ENCODE measurements at regions not wholly inside any gene's neighbourhood (a gene's known extent, or its start where the extent isn't known, plus 50 kb on each side); places are given as distances from the start of the nearest gene placed in this dataset.

DNA sequence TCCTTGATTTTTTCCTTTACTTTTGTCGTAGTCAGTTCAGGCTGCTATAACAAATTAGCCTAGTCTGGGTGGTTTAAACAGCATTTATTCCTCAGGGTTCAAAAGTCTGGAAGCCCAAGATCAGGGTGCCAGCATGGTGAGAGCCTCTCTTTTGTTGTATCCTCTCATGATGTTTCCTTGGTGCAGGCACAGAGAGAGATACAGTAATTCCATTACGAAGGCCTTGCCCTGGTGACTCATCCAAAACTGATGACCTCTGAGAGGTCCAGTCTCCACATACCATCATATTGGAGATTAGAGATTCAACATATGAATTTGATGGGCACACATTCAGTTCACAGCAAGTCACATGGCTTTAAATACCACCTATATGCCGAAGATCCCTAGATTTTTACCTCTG is 253.8 kb downstream of the CYRIA start:
- Histone ChIP-seq H3K4me3 (ENCODE audit: low read length) (no peak overlapping the region), H3K27ac (ENCODE audit: low read length) (no peak overlapping the region), H3K27me3 (ENCODE audit: insufficient read depth, low read depth, low read length) (no peaks in the 10 kb centered on the region), H4K20me1 (ENCODE audit: insufficient read depth) (no peaks in the 10 kb centered on the region), H3K4me2 (ENCODE audit: low read length) (no peak overlapping the region), H3K9me2 (ENCODE audit: insufficient read depth, low read length) (no peaks in the 10 kb centered on the region), H3K9ac (ENCODE audit: low read length) (no peak overlapping the region), H2AFZ (ENCODE audit: low read depth, low read length) (no peak overlapping the region), H3K79me2 (replicated peaks; ENCODE audit: insufficient read depth, low read length) (no peaks in the 10 kb centered on the region), H3F3A (ENCODE audit: insufficient read depth, low read length, poor library complexity, severe bottlenecking) (no peaks in the 10 kb centered on the region), H3K9me3 (ENCODE audit: low read length) (no peaks in the 10 kb centered on the region), H3K36me3 (ENCODE audit: insufficient read depth, low read length) (no peaks in the 10 kb centered on the region)
- no peak for TF ChIP-seq EZH2 (IDR thresholded peaks at IDR 0.05; ENCODE audit: borderline replicate concordance, insufficient read depth, low read length, poor library complexity, severe bottlenecking)

DNA sequence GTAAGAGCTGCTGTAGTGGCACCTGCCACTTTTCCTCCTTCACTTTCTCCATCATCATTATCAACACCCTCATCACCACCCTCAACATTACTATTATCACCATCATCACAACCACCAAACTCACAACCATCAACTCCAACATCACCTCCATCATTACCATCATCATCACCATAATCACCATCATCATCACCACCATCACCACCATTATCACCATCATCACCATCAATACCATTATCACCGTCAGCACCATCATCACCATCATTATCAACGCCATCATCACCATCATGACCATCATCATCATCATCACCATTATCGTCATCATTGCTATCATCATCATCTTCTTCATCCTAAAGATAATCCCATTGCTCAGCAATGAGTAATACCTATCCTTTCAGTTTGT is 255.8 kb downstream of the CYRIA start:
- Histone ChIP-seq H3K4me3 (ENCODE audit: low read length) (no peak overlapping the region), H3K9ac (ENCODE audit: low read length) (no peak overlapping the region), H3K36me3 (ENCODE audit: insufficient read depth, low read length) (no peaks in the 10 kb centered on the region), H3F3A (ENCODE audit: insufficient read depth, low read length, poor library complexity, severe bottlenecking) (peaks cover 3% of the 10 kb centered on the region), H3K27me3 (ENCODE audit: insufficient read depth, low read depth, low read length) (no peaks in the 10 kb centered on the region), H3K9me2 (ENCODE audit: insufficient read depth, low read length) (no peaks in the 10 kb centered on the region), H4K20me1 (ENCODE audit: insufficient read depth) (no peaks in the 10 kb centered on the region), H3K4me2 (ENCODE audit: low read length) (no peak overlapping the region), H3K9me3 (ENCODE audit: low read length) (no peaks in the 10 kb centered on the region), H3K27ac (ENCODE audit: low read length) (no peak overlapping the region), H3K79me2 (replicated peaks; ENCODE audit: insufficient read depth, low read length) (no peaks in the 10 kb centered on the region), H2AFZ (ENCODE audit: low read depth, low read length) (no peak overlapping the region)
- TF ChIP-seq MXI1 (conservative IDR thresholded peaks at IDR 0.05; ENCODE audit: poor library complexity, severe bottlenecking), result no peak
- TF ChIP-seq RAD21 (conservative IDR thresholded peaks at IDR 0.05), result no peak
- TF ChIP-seq, protein P1, sequence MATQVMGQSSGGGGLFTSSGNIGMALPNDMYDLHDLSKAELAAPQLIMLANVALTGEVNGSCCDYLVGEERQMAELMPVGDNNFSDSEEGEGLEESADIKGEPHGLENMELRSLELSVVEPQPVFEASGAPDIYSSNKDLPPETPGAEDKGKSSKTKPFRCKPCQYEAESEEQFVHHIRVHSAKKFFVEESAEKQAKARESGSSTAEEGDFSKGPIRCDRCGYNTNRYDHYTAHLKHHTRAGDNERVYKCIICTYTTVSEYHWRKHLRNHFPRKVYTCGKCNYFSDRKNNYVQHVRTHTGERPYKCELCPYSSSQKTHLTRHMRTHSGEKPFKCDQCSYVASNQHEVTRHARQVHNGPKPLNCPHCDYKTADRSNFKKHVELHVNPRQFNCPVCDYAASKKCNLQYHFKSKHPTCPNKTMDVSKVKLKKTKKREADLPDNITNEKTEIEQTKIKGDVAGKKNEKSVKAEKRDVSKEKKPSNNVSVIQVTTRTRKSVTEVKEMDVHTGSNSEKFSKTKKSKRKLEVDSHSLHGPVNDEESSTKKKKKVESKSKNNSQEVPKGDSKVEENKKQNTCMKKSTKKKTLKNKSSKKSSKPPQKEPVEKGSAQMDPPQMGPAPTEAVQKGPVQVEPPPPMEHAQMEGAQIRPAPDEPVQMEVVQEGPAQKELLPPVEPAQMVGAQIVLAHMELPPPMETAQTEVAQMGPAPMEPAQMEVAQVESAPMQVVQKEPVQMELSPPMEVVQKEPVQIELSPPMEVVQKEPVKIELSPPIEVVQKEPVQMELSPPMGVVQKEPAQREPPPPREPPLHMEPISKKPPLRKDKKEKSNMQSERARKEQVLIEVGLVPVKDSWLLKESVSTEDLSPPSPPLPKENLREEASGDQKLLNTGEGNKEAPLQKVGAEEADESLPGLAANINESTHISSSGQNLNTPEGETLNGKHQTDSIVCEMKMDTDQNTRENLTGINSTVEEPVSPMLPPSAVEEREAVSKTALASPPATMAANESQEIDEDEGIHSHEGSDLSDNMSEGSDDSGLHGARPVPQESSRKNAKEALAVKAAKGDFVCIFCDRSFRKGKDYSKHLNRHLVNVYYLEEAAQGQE (IDR thresholded peaks at IDR 0.05; ENCODE audit: borderline replicate concordance), result no peak
- TF ChIP-seq EZH2 (IDR thresholded peaks at IDR 0.05; ENCODE audit: borderline replicate concordance, insufficient read depth, low read length, poor library complexity, severe bottlenecking), result no peak
- TF ChIP-seq POLR2AphosphoS5 (IDR thresholded peaks at IDR 0.05), result no peak
- no peak for TF ChIP-seq SMC3 (conservative IDR thresholded peaks at IDR 0.05; ENCODE audit: poor library complexity)
- no peak for TF ChIP-seq TAF1 (IDR thresholded peaks at IDR 0.05; ENCODE audit: low read depth)
- TF ChIP-seq EP300 (conservative IDR thresholded peaks at IDR 0.05; ENCODE audit: poor library complexity, severe bottlenecking), result no peak
- TF ChIP-seq, protein P2, sequence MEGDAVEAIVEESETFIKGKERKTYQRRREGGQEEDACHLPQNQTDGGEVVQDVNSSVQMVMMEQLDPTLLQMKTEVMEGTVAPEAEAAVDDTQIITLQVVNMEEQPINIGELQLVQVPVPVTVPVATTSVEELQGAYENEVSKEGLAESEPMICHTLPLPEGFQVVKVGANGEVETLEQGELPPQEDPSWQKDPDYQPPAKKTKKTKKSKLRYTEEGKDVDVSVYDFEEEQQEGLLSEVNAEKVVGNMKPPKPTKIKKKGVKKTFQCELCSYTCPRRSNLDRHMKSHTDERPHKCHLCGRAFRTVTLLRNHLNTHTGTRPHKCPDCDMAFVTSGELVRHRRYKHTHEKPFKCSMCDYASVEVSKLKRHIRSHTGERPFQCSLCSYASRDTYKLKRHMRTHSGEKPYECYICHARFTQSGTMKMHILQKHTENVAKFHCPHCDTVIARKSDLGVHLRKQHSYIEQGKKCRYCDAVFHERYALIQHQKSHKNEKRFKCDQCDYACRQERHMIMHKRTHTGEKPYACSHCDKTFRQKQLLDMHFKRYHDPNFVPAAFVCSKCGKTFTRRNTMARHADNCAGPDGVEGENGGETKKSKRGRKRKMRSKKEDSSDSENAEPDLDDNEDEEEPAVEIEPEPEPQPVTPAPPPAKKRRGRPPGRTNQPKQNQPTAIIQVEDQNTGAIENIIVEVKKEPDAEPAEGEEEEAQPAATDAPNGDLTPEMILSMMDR (IDR thresholded peaks at IDR 0.05; ENCODE audit: poor library complexity, severe bottlenecking), result no peak

DNA sequence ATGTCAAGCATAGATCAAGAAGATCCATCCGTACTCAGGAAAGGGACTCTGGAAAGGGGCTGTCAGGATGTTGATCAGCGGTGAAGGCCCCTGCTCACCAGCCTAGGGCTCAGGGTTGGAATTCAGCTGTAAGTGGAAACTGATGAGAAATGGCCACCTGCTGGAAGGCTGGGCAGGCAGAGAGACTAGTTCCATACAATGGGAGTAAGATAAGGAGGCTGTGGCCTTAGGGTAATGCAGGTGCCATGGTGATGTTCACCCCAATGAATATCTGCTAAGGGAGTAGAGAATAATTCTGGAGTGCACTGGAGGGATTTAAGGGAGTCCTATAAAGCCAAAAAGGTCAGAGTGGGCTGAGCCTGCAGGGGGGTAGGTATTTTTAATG is 256.6 kb downstream of the CYRIA start:
- H3K27ac ChIP-seq (ENCODE audit: low read length), result no peak overlapping the region
- TF ChIP-seq, protein P1 (IDR thresholded peaks at IDR 0.05; ENCODE audit: borderline replicate concordance), result no peak
- no peak overlapping the region for H3K4me3 ChIP-seq (ENCODE audit: low read length)
- H3K36me3 ChIP-seq (ENCODE audit: insufficient read depth, low read length), result no peaks in the 10 kb centered on the region
- no peaks in the 10 kb centered on the region for H4K20me1 ChIP-seq (ENCODE audit: insufficient read depth)
- peaks cover 3% of the 10 kb centered on the region for H3F3A ChIP-seq (ENCODE audit: insufficient read depth, low read length, poor library complexity, severe bottlenecking)
- H3K79me2 ChIP-seq (replicated peaks; ENCODE audit: insufficient read depth, low read length), result no peaks in the 10 kb centered on the region
- no peaks in the 10 kb centered on the region for H3K9me3 ChIP-seq (ENCODE audit: low read length)
- H3K4me2 ChIP-seq (ENCODE audit: low read length), result no peak overlapping the region
- no peaks in the 10 kb centered on the region for H3K9me2 ChIP-seq (ENCODE audit: insufficient read depth, low read length)
- H3K9ac ChIP-seq (ENCODE audit: low read length), result no peak overlapping the region
- no peaks in the 10 kb centered on the region for H3K27me3 ChIP-seq (ENCODE audit: insufficient read depth, low read depth, low read length)
- no peak overlapping the region for H2AFZ ChIP-seq (ENCODE audit: low read depth, low read length)
